GM18873 (cell line): ENCODE measurements at regions not wholly inside any gene's neighbourhood (a gene's known extent, or its start where the extent isn't known, plus 50 kb on each side); places are given as distances from the start of the nearest gene placed in this dataset.

Experiments
- ATAC-seq: cut with Tn5 transposase; IDR thresholded peaks from one replicate; pipeline ENCODE4 v1.9.1; 2021; ENCODE audit warnings: mild to moderate bottlenecking, moderate library complexity, moderate number of reproducible peaks; ENCODE audit not compliant: unreplicated experiment, low FRiP score

- ATAC-seq, result no peak
Measured at GRCh38 chr6:15063253-15063853, 182.5 kb upstream of the JARID2 start.

GRCh38 chr6:15065261-15065989 is 180.4 kb upstream of the JARID2 start:
- ATAC-seq, result no peak

GRCh38 chr6:15066089-15066758 is 179.6 kb upstream of the JARID2 start:
- ATAC-seq, result no peak

GRCh38 chr6:15073344-15073789 is 172.5 kb upstream of the JARID2 start:
- ATAC-seq, result no peak

- ATAC-seq, result no peak
Measured at GRCh38 chr6:15073883-15074465, 171.9 kb upstream of the JARID2 start.

GRCh38 chr6:15074806-15075205 is 171.1 kb upstream of the JARID2 start:
- ATAC-seq, result no peak

- ATAC-seq, result no peak
Measured at GRCh38 chr6:15076565-15076964, 169.3 kb upstream of the JARID2 start.

GRCh38 chr6:15077006-15077405 is 168.9 kb upstream of the JARID2 start:
- no peak for ATAC-seq

GRCh38 chr6:15077961-15078360 is 167.9 kb upstream of the JARID2 start:
- no peak for ATAC-seq

GRCh38 chr6:15079288-15079817 is 166.5 kb upstream of the JARID2 start:
- ATAC-seq, result no peak

GRCh38 chr6:15080895-15081294 is 165.0 kb upstream of the JARID2 start:
- no peak for ATAC-seq

GRCh38 chr6:15081447-15081846 is 164.4 kb upstream of the JARID2 start:
- no peak for ATAC-seq

- no peak for ATAC-seq
Measured at GRCh38 chr6:15082708-15083107, 163.2 kb upstream of the JARID2 start.

- no peak for ATAC-seq
Measured at GRCh38 chr6:15086348-15087158, 159.3 kb upstream of the JARID2 start.

- no peak for ATAC-seq
Measured at GRCh38 chr6:15087186-15087589, 158.7 kb upstream of the JARID2 start.

GRCh38 chr6:15088904-15089568 is 156.8 kb upstream of the JARID2 start:
- ATAC-seq, result no peak

GRCh38 chr6:15089569-15090144 is 156.2 kb upstream of the JARID2 start:
- ATAC-seq, result no peak

- ATAC-seq, result no peak
Measured at GRCh38 chr6:15090145-15090579, 155.7 kb upstream of the JARID2 start.

GRCh38 chr6:15090745-15091384 is 155.0 kb upstream of the JARID2 start:
- no peak for ATAC-seq
